ENCODE measurements at regions not wholly inside any gene's neighbourhood (a gene's known extent, or its start where the extent isn't known, plus 50 kb on each side); places are given as distances from the start of the nearest gene placed in this dataset.

DNA sequence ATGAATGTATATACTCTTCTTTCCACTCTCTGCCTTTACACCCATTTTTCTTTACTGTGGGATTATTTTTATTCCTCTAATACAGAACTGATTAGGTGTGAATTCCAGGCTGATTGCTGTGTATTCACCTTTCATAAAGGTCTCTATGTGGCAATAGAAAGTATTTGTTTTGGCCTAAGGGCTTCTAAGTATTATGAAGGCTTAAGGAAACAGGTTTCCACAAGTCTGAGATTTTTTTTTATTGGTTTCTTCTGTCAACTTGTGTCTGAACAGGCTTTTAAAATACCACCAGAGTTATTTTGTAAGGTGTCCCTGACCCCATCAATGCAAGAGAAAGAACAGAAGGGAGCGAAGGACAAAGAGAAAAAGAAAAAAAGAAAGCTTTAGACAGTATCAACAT, 1102.0 kb upstream of the SPRY2 start:
- TF ChIP-seq, protein P1, sequence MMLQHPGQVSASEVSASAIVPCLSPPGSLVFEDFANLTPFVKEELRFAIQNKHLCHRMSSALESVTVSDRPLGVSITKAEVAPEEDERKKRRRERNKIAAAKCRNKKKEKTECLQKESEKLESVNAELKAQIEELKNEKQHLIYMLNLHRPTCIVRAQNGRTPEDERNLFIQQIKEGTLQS (IDR thresholded peaks at IDR 0.05), result no peak
- TF ChIP-seq HNF4G (IDR thresholded peaks at IDR 0.05) (no peak), TAF1 (conservative IDR thresholded peaks at IDR 0.05) (no peak), RAD21 (IDR thresholded peaks at IDR 0.05) (no peak), HNF4A (conservative IDR thresholded peaks at IDR 0.05) (no peak), NR2F2 (IDR thresholded peaks at IDR 0.05) (no peak), FOXA1 (IDR thresholded peaks at IDR 0.05) (no peak), FOXA2 (IDR thresholded peaks at IDR 0.05) (no peak), YY1 (IDR thresholded peaks at IDR 0.05) (no peak), JUND (IDR thresholded peaks at IDR 0.05) (no peak), SP1 (IDR thresholded peaks at IDR 0.05) (no peak), EGR1 (IDR thresholded peaks at IDR 0.05; ENCODE audit: low read depth in 2 of 2) (no peak), RXRA (IDR thresholded peaks at IDR 0.05) (no peak), GABPA (IDR thresholded peaks at IDR 0.05 in 1 of 2, conservative IDR thresholded peaks at IDR 0.05 in 1 of 2) (no peak)
- TF ChIP-seq, protein P2, sequence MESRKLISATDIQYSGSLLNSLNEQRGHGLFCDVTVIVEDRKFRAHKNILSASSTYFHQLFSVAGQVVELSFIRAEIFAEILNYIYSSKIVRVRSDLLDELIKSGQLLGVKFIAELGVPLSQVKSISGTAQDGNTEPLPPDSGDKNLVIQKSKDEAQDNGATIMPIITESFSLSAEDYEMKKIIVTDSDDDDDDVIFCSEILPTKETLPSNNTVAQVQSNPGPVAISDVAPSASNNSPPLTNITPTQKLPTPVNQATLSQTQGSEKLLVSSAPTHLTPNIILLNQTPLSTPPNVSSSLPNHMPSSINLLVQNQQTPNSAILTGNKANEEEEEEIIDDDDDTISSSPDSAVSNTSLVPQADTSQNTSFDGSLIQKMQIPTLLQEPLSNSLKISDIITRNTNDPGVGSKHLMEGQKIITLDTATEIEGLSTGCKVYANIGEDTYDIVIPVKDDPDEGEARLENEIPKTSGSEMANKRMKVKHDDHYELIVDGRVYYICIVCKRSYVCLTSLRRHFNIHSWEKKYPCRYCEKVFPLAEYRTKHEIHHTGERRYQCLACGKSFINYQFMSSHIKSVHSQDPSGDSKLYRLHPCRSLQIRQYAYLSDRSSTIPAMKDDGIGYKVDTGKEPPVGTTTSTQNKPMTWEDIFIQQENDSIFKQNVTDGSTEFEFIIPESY (IDR thresholded peaks at IDR 0.05), result no peak
- TF ChIP-seq, protein P3, sequence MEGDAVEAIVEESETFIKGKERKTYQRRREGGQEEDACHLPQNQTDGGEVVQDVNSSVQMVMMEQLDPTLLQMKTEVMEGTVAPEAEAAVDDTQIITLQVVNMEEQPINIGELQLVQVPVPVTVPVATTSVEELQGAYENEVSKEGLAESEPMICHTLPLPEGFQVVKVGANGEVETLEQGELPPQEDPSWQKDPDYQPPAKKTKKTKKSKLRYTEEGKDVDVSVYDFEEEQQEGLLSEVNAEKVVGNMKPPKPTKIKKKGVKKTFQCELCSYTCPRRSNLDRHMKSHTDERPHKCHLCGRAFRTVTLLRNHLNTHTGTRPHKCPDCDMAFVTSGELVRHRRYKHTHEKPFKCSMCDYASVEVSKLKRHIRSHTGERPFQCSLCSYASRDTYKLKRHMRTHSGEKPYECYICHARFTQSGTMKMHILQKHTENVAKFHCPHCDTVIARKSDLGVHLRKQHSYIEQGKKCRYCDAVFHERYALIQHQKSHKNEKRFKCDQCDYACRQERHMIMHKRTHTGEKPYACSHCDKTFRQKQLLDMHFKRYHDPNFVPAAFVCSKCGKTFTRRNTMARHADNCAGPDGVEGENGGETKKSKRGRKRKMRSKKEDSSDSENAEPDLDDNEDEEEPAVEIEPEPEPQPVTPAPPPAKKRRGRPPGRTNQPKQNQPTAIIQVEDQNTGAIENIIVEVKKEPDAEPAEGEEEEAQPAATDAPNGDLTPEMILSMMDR (IDR thresholded peaks at IDR 0.05; ENCODE audit: low read depth, low read length, missing input control), result no peak
- TF ChIP-seq, protein P4, sequence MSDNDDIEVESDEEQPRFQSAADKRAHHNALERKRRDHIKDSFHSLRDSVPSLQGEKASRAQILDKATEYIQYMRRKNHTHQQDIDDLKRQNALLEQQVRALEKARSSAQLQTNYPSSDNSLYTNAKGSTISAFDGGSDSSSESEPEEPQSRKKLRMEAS (IDR thresholded peaks at IDR 0.05), result no peak
- TF ChIP-seq, protein P5, sequence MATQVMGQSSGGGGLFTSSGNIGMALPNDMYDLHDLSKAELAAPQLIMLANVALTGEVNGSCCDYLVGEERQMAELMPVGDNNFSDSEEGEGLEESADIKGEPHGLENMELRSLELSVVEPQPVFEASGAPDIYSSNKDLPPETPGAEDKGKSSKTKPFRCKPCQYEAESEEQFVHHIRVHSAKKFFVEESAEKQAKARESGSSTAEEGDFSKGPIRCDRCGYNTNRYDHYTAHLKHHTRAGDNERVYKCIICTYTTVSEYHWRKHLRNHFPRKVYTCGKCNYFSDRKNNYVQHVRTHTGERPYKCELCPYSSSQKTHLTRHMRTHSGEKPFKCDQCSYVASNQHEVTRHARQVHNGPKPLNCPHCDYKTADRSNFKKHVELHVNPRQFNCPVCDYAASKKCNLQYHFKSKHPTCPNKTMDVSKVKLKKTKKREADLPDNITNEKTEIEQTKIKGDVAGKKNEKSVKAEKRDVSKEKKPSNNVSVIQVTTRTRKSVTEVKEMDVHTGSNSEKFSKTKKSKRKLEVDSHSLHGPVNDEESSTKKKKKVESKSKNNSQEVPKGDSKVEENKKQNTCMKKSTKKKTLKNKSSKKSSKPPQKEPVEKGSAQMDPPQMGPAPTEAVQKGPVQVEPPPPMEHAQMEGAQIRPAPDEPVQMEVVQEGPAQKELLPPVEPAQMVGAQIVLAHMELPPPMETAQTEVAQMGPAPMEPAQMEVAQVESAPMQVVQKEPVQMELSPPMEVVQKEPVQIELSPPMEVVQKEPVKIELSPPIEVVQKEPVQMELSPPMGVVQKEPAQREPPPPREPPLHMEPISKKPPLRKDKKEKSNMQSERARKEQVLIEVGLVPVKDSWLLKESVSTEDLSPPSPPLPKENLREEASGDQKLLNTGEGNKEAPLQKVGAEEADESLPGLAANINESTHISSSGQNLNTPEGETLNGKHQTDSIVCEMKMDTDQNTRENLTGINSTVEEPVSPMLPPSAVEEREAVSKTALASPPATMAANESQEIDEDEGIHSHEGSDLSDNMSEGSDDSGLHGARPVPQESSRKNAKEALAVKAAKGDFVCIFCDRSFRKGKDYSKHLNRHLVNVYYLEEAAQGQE (IDR thresholded peaks at IDR 0.05), result no peak
- WGBS, result 69% methylated on average over 1 of the region's 1 CpG
- no peaks in the 10 kb centered on the region for H3K4me1 ChIP-seq (ENCODE audit: control insufficient read depth in 4 of 4, insufficient read depth in 4 of 4, low read length in 3 of 4)

More for the DNA sequence above, 1102.0 kb upstream of the SPRY2 start:
- no peak overlapping the region for H3K4me3 ChIP-seq (ENCODE audit: low read depth in 1 of 3, low read length in 3 of 3)
- no peaks in the 10 kb centered on the region for H3K9me3 ChIP-seq (ENCODE audit: control insufficient read depth in 4 of 4, low read length in 3 of 4)
- no peak for DNase-seq (ENCODE audit: low spot score)
- H3K36me3 ChIP-seq (ENCODE audit: control insufficient read depth in 4 of 4, insufficient read depth in 3 of 4, low read depth in 1 of 4, low read length in 3 of 4), result no peaks in the 10 kb centered on the region
- H3K27me3 ChIP-seq (ENCODE audit: control insufficient read depth in 4 of 4, insufficient read depth in 4 of 4, low read length in 3 of 4), result no peaks in the 10 kb centered on the region
- no peak overlapping the region for H3K27ac ChIP-seq (ENCODE audit: low read depth in 1 of 2, low read length in 2 of 2)
- H3K9ac ChIP-seq (ENCODE audit: low read depth in 1 of 2, low read length in 2 of 2), result no peak overlapping the region
